ENCODE measurements at regions not wholly inside any gene's neighbourhood (a gene's known extent, or its start where the extent isn't known, plus 50 kb on each side); places are given as distances from the start of the nearest gene placed in this dataset.
"Not testable (repeated sequence)": the region's sequence is repeated elsewhere in the genome, so short reads cannot be mapped to it uniquely, and the experiment has no call there.

DNA sequence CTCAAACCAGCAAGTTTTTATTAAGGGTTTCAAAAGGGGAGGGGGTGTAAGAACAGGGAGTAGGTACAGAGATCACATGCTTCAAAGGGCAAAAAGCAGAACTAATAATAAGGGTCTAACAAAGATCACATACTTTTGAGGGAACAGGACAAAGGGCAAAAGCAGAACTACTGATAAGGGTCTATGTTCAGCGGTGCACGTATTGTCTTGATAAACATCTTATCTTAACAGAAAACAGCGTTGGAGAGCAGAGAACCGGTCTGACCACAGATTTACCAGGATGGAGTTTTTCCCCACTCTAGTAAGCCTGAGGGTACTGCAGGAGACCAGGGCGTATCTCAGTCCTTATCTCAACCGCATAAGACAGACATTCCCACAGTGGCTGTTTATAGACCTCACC is 52.2 kb upstream of the MORC3 start:
- TF ChIP-seq, protein P1, sequence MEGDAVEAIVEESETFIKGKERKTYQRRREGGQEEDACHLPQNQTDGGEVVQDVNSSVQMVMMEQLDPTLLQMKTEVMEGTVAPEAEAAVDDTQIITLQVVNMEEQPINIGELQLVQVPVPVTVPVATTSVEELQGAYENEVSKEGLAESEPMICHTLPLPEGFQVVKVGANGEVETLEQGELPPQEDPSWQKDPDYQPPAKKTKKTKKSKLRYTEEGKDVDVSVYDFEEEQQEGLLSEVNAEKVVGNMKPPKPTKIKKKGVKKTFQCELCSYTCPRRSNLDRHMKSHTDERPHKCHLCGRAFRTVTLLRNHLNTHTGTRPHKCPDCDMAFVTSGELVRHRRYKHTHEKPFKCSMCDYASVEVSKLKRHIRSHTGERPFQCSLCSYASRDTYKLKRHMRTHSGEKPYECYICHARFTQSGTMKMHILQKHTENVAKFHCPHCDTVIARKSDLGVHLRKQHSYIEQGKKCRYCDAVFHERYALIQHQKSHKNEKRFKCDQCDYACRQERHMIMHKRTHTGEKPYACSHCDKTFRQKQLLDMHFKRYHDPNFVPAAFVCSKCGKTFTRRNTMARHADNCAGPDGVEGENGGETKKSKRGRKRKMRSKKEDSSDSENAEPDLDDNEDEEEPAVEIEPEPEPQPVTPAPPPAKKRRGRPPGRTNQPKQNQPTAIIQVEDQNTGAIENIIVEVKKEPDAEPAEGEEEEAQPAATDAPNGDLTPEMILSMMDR (IDR thresholded peaks at IDR 0.05 in 2 of 3, conservative IDR thresholded peaks at IDR 0.05 in 1 of 3; ENCODE audit: borderline replicate concordance in 1 of 3, insufficient read depth in 1 of 3, low read depth in 2 of 3, low read length in 2 of 3): not testable (repeated sequence)
- TF ChIP-seq POLR2A (IDR thresholded peaks at IDR 0.05; ENCODE audit: borderline replicate concordance, extremely low read depth, insufficient read depth, insufficient read length); POLR2AphosphoS5 (IDR thresholded peaks at IDR 0.05; ENCODE audit: low read depth, low read length); RAD21 (IDR thresholded peaks at IDR 0.05; ENCODE audit: low read depth): not testable (repeated sequence)
